ENCODE measurements at regions not wholly inside any gene's neighbourhood (a gene's known extent, or its start where the extent isn't known, plus 50 kb on each side); places are given as distances from the start of the nearest gene placed in this dataset.

DNA sequence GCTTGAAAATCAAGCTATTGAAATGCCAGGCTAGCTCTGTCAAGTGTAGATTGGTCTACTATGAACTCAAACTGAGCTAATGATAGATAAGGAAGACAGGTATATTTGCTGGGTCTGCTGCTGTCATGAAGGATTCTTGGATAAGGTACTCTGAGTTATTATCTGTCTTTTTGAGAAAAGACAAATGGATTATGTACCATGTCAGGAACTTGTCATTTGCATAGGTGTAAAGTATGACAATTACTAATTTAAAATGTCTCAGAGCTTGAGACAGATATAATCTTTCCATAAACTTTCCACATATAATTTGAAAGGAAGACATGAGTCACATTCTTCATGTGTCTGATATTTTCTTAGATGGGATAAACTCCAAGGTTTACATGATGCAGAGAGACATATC, 594.1 kb upstream of the PTPRD start:
- no peak for DNase-seq (ENCODE audit: low spot score)
- intact Hi-C loops (cut with DNase I) = no loop called here

DNA sequence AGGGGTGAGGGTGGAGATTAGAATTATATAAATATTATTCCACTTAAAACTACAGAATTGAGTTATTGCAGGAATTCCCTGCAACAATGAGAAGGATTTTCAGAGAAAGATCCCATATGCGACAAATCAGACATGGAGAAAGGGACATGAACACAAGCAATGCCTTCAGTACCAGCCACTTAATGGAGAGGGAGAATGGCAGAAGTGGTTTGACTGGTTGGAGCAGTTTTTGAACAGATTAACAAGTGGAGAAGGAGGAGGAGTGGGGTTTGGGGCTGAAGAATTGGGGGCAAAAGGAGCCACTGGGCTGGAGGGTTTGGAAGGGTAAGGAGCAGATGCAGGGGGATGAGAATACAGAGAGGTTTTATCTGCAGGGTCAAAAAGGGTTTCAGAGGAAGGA, 620.9 kb upstream of the PTPRD start:
- DNase-seq (ENCODE audit: low spot score) = no peak
- intact Hi-C loops (cut with DNase I) = no loop called here

DNA sequence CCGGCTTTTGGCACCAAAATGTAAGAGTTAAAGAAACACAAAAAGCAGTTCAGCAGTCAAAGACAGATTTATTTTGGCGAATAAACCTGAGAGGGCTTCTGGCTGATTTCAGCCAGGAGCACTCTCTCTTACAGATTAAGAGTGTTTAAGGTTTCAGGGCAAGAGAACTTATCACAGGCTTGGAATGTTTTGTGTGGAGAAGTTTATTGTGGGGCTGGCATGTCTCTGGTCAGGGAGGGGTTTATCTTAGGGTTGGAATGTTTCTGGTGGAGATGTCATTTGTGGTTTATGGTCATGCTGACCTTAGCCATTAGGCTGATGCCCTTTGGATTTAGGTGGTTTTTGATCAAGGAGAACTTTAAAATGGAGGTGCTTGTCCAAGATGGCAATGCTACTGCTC, 622.3 kb upstream of the PTPRD start:
- no peak for DNase-seq (ENCODE audit: low spot score)
- intact Hi-C loops (cut with DNase I) = no loop called here

DNA sequence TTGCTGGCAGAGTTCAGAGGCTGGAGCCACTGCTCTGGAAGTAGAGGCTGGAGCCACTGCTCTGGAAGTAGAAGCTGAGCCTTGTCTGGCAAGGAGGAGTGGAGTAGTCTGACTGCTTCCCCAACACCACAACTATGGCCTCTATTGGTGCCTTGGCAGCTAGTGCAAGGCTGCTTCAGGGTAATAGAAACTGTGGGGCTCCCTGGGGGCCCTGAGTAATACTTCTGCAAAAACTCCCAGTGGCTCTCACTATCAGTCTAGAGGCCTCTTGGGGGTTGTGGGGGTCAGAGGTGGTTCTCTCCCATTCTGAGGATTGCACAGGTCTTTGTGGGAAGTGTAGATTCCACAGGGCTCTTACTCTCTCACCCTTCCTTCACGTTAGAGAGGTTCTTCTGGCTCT, 629.0 kb upstream of the PTPRD start:
- DNase-seq (ENCODE audit: low spot score) = no peak
- intact Hi-C loops (cut with DNase I) = no loop called here

DNA sequence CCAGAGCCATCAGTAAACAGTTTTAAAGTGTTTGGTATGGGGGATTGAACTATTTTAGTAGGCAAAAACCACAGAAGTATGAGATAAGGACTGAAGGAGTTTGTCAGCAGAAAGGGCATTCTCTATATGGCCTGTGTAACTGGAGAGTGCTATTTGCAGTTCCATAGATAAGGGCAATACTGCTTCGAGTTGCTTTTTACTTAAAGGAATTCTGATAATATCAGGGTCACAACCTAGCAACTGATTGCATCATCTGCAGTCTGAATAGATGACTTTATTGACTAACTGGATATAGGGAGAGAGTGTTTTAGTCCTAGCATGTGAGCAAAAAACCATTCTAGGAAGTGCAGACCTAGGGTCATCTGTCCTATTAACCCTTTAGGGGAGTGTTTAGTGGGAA, 645.2 kb upstream of the PTPRD start:
- no peak for DNase-seq (ENCODE audit: low spot score)
- intact Hi-C loops (cut with DNase I) = no loop called here

DNA sequence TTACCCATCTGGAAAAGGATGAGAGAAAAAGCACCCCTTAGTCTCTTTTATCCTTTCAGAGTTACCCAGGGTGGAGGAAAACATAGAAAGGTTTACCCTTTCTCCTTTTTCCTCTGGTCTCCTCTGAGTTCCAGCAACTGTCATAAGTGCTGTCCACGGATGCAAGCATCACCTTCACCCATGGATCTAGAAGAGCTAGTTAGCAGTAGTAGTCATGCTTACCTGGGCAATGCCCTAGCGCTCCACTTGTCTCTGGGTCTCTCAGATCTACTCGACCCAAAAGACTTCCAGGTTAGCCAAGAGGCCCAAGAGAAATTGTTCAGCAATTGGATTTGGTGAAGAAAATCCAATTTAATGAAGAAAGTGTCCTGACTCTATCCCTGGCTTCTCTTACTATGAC, 656.2 kb upstream of the PTPRD start:
- no peak for DNase-seq (ENCODE audit: low spot score)
- intact Hi-C loops (cut with DNase I) = no loop called here

DNA sequence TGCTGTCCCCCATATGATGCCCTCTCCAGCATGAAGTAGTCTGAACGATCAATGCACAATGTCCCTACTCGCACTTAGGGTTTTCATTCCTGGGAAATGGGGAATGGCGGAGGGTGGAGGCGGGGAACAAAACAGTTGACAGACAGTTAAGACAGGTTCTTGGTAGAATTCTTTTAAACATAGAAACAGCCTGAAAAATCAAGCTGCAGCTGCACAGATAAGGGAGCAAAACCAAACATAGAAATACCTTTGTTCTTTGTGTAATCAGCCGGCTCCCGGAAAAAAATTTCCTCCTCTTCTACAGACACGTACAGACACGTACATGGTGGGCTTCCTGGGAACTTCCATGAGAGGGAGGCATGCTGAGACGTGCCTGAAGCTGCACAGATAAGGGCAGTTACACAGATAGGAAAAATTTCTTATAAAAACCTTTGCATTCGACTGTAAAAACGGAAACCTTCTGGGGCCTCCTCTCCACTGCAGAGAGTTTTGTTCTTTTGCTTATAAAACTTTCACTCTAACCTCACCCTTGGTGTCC, 662.4 kb upstream of the PTPRD start:
- intact Hi-C loops (cut with DNase I) = no loop called here
- DNase-seq (ENCODE audit: low spot score) = no peak

DNA sequence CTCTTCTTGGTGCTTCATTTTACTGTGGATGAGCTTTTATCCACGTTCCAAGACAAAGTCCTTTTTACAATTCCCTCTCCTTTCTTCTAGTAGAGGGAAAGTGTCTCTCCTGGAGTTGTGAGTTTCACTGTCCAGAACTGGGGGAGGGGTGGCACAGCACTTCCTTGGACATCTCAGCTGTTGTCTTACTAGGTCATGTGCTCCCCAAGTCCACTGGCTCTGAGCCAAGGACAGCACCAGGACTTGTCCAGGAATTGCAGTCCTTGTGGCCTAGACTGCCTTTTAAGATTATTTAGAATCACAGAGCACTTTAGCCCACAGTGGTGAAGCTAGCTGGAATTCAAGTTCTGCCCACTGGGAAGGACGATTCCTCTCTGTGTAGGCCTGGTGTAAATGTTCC, 700.2 kb upstream of the PTPRD start:
- intact Hi-C loops (cut with DNase I) = no loop called here
- DNase-seq (ENCODE audit: low spot score) = peak; percentile 80

DNA sequence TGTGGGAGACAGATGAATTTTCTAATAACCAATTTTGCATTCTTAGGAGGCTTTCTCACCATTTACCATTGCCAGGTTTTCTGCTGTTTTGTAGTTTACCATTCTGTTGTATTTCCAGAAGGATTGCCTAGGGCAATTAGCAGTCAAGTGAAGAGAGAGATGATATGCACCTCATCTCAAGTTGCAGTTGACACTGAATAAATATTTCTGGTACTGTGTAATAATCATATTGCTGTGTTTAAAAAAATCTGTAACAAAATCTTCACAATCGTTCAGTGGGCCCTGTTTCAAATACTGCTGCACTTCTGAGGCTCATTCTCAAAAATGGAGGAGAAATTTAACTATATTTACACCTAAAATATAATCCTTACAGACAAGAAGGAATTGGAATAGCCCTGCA, 706.1 kb upstream of the PTPRD start:
- intact Hi-C loops (cut with DNase I) = no loop called here
- no peak for DNase-seq (ENCODE audit: low spot score)

DNA sequence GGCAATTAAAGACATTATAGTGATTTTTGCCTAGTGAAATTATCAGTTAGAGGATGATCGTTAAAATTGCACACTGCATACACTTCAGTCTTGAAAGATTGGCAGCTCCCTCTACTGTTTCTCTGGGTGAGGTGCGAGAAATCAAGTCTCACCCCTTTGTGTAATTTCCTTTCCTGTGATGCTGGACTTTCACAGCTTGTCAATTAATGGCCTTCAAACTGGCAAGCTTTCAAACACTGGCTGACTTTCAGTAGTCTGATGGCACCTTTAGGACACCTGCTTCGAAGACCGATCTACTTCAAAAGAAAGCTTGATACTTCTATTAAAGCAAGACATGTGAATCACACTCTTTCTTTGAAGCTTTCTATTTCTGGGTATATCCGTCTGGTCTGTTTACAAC, 706.7 kb upstream of the PTPRD start:
- DNase-seq (ENCODE audit: low spot score) = no peak
- intact Hi-C loops (cut with DNase I) = no loop called here

DNA sequence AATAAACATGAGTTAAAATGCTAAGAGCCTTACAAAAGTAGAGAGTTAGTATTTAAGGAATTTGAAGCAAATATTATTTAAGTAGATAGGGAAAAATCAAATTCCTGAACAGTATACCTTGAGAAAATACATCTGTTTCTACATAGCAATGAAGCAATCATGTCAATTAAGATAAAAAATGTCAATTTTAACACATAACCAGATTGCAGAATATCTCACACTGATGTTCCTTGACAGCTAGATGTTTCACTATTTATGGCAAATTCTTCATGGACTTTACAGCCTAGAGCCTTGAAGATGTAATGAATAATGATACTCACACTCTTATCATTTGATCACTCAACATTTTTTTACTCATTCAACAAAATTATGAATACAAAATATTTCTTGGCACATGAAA, 708.2 kb upstream of the PTPRD start:
- intact Hi-C loops (cut with DNase I) = no loop called here
- DNase-seq (ENCODE audit: low spot score) = no peak

DNA sequence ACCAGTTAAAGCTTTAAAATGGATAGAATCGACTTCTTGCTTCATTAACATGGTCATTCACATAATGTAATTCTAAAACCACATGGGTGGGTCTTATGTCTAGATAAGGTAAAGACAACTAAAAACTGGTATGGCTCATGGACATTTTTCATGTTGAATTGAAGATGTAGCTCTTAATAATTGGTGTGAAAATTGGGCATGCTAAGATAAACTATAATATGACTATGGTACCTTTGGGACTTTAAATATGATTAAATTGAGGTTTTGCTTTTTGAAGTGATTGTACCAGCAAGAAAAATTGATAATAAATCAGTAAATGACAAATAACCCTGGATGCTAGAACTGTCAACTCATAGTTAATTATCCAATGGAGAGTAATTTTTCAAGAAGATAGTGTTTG, 710.7 kb upstream of the PTPRD start:
- intact Hi-C loops (cut with DNase I) = no loop called here
- DNase-seq (ENCODE audit: low spot score) = no peak

DNA sequence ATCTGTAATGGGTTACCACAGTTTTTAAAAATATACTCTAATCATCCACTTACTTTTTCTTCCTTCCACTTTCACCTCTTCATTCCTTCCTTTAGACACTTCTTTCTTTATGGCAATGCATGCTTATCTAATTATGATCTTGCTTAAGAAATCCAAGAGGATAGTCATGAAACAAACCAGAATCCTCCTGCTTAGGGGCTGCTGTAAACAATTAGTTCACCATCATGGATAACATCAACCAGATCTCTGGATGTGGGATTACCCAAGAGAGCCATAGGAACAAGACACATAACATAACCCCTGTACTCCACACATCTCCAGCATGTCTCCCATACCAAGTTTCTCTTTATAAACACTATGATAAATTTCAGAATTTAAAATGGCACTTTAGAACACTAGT, 713.4 kb upstream of the PTPRD start:
- intact Hi-C loops (cut with DNase I) = no loop called here
- no peak for DNase-seq (ENCODE audit: low spot score)

DNA sequence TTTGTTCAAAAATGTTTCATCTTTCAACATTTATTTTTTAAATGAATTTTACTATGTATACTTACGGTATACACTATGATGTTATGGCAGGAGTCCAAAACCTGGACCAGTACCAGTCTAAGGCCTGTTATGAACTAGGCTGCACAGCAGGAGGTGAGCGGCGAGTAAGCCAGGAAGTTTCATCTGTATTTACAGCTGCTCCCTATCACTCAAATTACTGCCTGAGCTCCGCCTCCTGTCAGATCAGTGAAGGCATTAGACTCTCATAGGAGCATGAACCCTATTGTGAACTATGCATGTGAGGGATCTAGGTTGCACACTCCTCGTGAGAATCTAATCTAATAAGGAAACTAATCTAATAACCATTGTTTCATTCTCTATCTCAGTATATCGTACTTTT, 715.5 kb upstream of the PTPRD start:
- DNase-seq (ENCODE audit: low spot score) = no peak
- intact Hi-C loops (cut with DNase I) = no loop called here

DNA sequence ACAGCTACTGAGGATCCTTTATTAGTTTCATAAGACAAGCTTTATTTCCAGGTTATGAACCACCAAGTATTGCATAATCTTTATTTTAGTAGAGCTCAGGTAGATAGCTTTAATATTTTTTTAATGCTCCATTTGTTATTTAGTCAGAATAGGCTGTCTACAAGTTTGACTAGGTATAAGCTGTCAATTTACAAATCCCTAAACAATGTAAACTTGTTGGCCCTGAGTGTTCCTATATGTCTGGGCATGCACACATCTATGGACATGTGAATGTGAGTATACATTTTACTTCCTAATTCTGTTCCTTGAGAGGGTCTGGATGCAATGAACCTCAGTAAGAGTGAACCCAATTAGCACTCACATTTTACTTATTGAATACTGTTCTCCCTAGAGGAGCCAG, 722.2 kb upstream of the PTPRD start:
- intact Hi-C loops (cut with DNase I) = no loop called here
- DNase-seq (ENCODE audit: low spot score) = no peak

DNA sequence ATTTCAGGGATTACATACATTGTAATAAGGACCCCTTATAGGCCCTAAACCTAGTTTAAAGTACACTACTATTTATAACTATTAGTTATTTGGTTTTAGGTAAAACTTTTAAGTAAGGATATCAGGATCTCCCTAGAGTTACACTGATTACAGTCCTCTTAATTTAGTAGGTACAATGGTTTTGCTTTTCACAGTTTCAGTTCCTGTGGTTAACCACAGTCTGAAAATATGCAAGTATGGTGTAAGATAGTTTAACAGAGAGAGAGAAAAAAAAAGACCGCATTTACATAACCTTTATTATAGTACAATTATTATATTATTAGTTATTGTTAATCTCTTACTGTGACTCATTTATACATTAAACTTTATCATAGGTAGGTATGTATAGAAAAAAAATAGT, 725.3 kb upstream of the PTPRD start:
- no peak for DNase-seq (ENCODE audit: low spot score)
- intact Hi-C loops (cut with DNase I) = no loop called here

DNA sequence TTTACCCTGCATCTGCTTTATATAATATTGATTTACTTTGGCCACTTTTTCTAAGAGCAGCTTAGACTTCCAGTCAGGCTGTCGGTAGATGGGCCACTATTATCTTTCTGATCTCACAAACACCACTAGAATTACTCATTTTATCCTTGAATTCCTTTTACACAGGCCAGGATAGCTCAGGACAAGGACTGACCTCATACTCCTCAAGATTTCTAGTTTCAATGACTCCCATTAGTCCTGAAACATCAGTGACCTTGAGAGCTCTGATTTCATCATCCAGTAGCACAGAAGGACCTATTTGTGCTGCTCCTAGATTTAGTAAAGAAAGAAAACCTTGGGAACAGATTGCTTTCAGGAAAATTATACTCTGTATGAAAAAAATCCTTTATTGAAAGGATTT, 727.9 kb upstream of the PTPRD start:
- no peak for DNase-seq (ENCODE audit: low spot score)
- intact Hi-C loops (cut with DNase I) = no loop called here

DNA sequence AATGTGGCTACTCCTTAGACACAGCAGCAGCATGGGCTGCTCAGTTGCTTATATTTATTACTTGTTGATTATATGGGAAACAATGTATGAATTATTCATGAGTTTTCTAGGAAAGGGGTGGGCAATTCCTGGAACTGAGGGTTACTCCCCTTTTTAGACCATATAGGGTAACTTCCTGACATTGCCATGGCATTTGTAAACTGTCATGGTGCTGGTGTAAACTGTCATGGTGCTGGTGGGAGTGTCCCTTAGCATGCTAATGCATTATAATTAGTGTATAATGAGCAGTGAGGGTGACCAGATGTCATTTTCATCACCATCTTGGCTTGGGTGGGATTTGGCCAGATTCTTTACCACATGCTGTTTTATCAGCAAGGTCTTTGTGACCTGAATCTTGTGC, 734.6 kb upstream of the PTPRD start:
- no peak for DNase-seq (ENCODE audit: low spot score)
- intact Hi-C loops (cut with DNase I) = no loop called here

DNA sequence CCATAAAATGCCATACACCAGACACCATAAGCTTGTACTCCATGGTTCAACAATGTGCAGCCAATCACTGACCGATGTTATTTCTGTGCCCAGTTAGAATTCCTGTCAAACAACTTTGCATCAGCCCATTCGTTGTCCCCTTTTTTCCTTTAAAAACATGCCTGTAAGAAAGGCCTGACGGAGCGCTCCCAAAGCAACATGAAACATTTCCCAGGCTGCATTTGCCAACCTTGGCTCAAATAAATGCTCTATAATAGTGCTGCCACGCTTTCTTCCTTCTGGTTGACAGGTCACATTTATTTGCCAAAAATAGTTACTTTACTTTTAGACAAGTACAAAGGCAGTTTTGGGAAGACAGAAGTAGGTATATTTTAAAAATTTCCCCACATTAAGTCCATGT, 735.6 kb upstream of the PTPRD start:
- no peak for DNase-seq (ENCODE audit: low spot score)
- intact Hi-C loops (cut with DNase I) = no loop called here

DNA sequence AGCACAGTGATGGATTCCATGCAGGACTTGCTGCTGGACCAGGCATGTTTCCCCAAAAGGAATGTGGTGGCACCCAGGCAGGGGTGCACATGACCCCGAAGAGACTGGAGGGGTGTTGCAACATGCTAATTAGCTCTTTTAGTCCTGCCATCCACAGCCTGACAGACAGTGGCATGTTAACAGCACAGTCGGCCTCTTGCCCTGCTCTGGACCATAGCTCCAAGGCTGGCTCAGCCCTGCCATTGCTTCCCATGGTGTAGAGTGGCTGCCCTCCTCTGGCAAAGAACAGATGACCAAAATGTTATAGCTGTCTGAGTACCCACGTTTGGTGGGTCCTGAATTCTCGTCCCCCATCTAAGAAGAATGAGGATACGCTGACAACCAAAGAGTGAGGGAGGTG, 736.4 kb upstream of the PTPRD start:
- DNase-seq (ENCODE audit: low spot score) = peak; percentile 69
- intact Hi-C loops (cut with DNase I) = no loop called here

DNA sequence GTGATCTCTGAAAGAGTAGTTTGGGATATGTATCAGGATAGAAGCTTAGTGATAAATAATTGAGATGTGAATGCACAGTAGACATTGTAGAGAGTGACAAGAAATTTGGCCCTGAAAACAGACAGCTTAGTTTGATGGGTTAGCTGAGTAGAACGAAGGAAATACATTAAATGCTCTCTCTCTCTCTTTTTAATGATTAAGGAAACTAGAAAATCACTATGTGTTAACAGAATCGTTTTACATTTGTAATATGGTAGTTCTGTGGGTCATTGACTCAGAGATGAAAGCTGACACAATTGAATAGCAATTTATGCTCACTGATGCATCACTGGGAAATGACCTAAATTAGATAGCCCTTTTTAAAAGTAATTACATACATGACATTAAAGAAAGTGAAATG, 739.8 kb upstream of the PTPRD start:
- DNase-seq (ENCODE audit: low spot score) = no peak
- intact Hi-C loops (cut with DNase I) = no loop called here

DNA sequence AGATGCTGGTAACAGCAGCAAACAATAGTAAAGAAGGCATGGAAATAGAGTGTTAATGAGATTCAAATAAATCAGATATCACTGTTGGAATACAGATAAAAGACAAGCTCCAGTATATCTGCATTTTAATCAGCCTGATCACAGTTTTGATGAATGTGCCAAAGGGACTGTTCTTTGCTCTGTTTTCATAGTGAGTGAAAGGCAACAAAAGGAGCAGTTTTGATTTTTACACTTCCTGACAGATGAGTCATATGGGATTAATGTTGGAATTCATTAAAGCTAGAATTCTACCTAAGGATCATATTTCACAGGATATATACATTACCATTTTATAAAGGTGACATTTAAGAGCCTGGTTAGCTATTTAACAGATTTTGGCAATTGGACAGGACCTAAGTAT, 743.3 kb upstream of the PTPRD start:
- intact Hi-C loops (cut with DNase I) = no loop called here
- DNase-seq (ENCODE audit: low spot score) = no peak

All from posterior vena cava (tissue), 2 donors.